GM18868 (cell line): ENCODE measurements at regions not wholly inside any gene's neighbourhood (a gene's known extent, or its start where the extent isn't known, plus 50 kb on each side); places are given as distances from the start of the nearest gene placed in this dataset.
"Not testable (repeated sequence)": the region's sequence is repeated elsewhere in the genome, so short reads cannot be mapped to it uniquely, and the experiment has no call there.

Experiments used
- ATAC-seq: cut with Tn5 transposase; IDR thresholded peaks from one replicate; pipeline ENCODE4 v1.9.1; 2021; ENCODE audit warnings: mild to moderate bottlenecking, moderate library complexity; ENCODE audit not compliant: unreplicated experiment

DNA sequence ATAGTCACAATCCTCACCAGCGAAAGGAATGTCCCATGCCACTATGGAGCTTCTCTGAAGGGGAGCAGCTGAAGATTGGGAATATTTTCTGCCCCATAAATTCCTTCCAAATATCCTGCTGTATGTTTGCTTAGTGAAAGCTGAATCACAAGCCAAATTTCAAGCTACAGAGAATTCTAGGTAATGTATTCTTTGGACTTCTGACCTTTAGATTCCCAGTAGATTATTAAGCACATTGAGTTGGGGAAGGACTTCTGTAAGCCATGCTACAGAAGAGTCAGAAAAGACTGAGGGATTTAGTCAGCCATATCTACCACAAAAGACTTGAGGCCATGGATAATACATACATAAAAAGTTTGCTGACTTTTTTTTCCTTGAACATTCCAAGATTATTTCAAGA, 1342.0 kb upstream of the NUDT12 start:
- no peak for ATAC-seq

DNA sequence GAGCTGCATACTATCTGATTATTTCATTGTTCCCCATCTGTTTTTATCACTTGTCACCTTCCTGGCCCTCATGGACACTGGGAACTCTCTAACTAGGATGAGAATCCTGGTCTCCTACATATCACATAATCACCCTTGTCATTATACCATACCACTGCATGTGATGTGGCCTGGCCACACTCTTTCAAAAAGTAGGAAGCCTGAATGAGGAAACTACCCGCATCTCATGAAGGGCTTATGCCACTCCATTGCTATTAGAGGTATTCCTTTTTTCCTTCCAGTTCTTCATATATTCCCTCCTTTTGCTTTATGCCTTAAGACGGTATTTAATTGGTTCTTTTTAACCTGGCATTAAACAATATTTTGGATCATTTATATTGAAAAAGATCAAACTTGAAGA, 1341.4 kb upstream of the NUDT12 start:
- ATAC-seq, result no peak

GRCh38 chr5:104891596-104891995, 1329.0 kb upstream of the NUDT12 start:
- ATAC-seq, result no peak

GRCh38 chr5:104890767-104891166, 1328.2 kb upstream of the NUDT12 start:
- ATAC-seq, result no peak

- no peak for ATAC-seq
Measured at GRCh38 chr5:104859437-104859836, 1296.8 kb upstream of the NUDT12 start.

GRCh38 chr5:104852099-104852498, 1289.5 kb upstream of the NUDT12 start:
- not testable (repeated sequence) for ATAC-seq

DNA sequence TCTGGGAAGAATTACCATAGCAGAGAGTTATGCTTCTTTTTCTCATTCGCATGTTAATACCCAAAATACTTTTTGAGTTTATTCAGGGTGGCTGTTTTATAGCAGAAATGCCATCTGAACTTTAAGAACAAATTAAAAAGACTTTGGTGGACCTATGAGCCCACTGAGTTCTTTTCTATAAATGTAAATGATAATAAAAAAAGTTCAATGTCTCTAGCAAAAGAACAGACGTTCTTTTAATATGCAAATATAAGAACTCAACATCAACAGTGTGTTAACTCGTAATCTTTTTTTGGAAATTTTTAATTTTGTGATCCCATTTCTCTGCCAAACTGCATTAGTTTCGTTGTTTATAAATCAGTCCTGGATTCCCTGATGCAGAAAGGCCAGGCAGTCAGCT, 1283.0 kb upstream of the NUDT12 start:
- no peak for ATAC-seq

- no peak for ATAC-seq
Measured at GRCh38 chr5:104843822-104844221, 1281.2 kb upstream of the NUDT12 start.

DNA sequence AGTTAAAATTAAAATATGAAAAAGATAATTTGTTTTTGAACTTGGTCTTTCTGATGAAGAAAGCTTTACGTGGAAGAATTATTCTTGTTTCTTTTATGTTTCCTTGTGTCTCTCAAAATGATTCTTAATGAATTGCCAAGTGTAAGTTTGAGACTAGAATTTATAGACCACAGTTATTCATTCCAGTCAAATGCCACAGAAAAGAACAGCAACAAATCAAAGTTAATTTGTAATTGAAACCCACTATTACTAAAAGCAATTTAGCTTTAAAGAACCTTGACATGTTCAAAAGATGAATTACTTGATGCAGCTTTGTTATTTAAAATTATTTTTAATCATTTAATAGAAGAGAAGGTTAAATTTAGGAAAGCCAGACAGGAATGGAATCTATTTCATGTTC, 1277.7 kb upstream of the NUDT12 start:
- no peak for ATAC-seq

GRCh38 chr5:104831515-104831914, 1268.9 kb upstream of the NUDT12 start:
- not testable (repeated sequence) for ATAC-seq

GRCh38 chr5:104821606-104822005, 1259.0 kb upstream of the NUDT12 start:
- no peak for ATAC-seq

- no peak for ATAC-seq
Measured at GRCh38 chr5:104817127-104817526, 1254.5 kb upstream of the NUDT12 start.

GRCh38 chr5:104815212-104815611, 1252.6 kb upstream of the NUDT12 start:
- ATAC-seq, result no peak

DNA sequence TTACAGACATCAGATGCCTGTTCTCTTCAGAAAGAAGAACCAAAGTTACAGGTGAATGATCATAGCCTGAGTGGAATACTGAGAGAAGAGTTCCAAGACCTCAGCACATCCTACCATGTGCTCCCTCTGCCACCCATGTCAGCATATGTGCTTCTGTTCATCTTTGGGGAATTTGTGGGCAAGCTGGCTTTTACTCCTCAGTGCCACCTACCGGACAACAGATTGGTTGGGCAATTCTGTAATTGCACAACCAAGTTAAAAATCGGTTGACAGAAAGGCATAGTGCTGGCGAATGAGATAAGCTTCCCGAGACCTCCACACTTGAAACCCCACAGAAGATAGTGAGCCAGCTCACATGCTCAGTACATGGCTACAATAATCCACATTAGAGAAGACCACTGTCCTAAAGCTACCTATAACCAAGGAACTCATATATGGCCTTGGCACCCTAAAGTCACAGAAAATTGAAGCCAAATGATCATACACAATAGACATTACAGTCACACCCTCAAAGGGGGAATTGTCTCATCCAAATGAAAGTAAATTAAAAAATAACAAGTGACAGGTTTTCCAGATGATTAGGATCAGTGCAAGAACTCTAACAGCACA, 1238.0 kb upstream of the NUDT12 start:
- peak; percentile 82 for ATAC-seq

DNA sequence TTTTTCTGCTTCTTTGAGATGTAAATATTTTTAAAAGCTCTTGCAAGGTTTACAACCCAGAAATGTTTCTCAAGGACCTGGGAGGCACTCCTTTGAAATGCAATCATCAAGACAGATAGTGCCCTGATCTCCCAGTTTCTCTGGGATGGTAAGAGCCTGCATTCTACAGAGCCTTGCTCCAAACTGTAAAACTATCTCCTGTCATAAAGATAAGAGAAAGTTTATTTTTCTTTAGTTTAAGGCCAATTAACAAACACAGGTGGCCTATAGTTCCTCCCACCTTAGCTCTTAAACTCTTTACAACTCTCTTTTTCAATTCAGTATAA, 1231.1 kb upstream of the NUDT12 start:
- ATAC-seq, result no peak

DNA sequence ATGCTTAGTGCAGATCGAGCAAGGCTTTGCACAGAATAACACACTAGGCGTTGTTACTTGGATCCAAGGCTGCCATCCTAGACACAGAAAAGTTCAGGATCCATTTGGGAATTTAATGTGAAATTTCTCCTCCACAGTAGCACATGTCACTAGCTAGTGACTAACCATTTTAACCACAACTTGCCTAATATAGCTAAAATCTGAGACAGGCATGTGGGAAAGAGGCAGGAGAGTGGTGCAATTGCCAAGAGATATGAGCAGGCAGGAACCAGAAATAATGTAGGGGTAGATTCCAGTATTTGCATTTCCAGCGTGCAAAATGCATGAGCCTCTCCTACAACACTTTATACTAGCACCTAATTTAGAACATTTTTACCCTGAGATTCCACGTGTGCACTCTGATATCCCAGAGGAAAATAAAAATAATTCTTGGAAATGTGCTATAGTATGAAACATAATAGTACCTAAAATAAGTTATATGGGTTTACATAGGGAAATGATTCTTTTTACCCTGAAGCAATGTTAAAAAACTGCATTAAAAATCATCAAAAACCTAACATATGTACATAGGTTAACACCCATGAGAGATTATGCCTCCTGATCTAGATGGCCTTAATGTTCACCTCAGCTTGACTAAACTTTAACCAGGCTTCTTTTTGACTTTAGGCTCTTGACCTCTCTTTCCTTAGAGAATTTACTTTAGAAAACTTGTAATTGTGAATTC, 1230.6 kb upstream of the NUDT12 start:
- no peak for ATAC-seq

DNA sequence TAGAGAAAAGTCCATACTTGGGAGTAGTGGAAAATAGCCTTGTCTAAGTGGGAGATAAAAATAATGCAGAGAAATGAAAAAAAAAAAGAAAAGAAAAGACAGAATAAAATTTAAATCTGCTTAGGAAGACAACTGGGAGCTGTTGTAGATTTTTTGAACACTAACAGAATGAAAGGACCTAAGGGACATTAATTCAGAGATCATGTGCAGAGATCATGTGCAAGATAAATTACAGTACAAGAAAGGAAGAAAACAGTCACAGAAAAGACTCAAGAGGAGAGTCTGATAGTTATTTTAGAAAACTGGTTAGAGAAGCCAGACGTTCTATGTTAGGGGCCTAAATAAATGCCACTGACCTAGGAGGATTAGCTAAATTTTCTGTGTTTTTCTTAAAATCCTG, 1226.8 kb upstream of the NUDT12 start:
- ATAC-seq, result no peak

DNA sequence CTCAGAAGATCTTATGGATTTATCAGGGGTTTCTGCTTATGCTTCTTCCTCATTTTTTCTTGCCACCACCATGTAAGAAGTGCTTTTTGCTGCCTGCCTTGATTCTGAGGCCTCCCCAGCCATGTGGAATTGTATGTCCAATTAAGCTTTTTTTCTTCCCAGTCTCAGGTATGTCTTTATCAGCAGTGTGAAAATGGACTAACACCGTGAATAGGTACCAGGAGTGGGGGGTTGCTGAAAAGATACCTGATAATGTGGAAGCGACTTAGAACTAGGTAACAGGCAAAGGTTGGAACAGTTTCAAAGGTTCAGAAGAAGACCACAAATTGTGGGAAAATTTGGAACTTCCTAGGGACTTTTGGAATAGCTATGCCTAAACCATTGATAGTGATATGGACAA, 1222.5 kb upstream of the NUDT12 start:
- no peak for ATAC-seq

DNA sequence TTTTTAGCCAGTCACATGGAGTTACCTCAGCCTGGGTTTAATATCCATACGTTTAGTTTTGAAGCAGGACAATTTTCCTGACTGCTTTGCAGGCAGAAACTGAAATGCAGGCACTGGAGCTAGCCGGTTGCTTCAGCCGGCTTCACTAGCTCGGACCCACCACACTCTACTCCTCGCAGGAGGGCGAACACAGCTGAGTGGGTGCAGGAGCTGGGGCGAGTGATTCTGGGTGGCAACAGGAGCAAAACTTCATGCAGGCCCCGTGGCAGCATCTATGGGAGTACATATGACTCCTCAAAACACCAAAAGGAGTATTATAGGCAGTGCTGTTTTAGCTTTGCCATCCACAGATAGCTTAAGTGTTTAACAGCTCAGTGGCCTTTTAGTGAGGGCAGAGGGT, 1211.8 kb upstream of the NUDT12 start:
- no peak for ATAC-seq

GRCh38 chr5:104764197-104764596, 1201.6 kb upstream of the NUDT12 start:
- peak; percentile 55 for ATAC-seq

DNA sequence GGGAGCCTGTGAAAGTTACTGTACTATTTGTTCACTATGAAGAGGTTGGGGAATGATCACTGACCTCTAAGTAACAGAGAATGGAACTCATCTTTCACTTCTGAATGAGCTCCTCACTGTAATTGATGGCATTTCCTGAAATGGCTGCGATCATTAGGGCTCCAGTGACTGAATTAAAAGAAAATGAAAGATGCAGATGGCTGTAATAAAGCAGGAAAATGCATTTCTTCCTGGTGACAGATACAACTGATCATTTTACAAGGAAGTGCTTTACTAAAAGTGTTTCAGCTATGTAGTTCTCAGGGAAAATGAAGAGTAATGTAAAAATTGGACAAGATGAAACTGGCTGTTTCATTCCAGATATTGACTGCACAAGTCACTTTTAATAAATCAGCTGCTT, 1200.6 kb upstream of the NUDT12 start:
- no peak for ATAC-seq

- no peak for ATAC-seq
Measured at GRCh38 chr5:104757915-104758314, 1195.3 kb upstream of the NUDT12 start.

DNA sequence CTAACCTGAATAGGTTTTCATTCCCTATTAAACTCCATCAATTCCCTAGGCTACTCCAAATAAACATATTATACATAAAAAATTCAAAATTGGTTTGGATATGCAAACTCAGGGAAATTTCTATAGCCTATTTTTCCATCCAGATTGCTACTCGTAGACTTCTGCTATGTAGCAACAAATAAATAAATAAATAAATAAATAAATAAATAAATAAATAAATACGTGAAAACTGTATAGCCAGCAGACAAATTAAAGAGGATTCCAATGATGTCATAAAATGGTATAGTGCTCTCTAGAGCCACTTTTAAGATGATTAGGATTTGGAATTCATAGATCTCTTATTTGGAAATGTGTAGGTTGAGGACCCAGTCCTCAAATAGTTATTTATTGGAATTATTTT, 1193.2 kb upstream of the NUDT12 start:
- no peak for ATAC-seq
